CD4-positive, alpha-beta T cell treated with Interferon alpha-2 for 1 hour (primary cell): ENCODE measurements at regions not wholly inside any gene's neighbourhood (a gene's known extent, or its start where the extent isn't known, plus 50 kb on each side); places are given as distances from the start of the nearest gene placed in this dataset.

ENCODE experiments used
- DNase-seq, 2 donors: peaks; one replicate each; pipeline ENCODE4 v3.0.0-alpha.2; 2020 to 2022

- no peak for DNase-seq
These were observed 687.0 kb upstream of the ADGRL4 start for GRCh38 chr1:79693441-79694114.

DNA sequence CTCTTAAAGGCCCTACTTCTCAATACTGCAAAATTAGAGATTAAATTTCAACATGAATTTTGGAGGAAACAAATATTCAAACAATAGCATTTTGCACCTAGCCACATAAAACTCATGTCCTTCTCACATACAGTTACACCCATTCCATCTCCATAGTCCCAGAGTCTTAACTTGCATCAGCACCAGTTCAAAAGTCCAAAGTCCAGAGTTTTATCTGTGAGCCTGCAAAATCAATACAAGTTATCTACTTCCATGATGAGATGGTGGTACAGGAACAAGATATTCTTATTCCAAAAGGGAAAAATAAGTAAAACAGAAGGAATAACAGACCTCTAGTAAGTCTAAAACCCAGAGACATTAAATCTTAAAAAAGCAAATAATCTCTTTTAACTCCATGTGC, 686.0 kb upstream of the ADGRL4 start:
- no peak for DNase-seq

DNA sequence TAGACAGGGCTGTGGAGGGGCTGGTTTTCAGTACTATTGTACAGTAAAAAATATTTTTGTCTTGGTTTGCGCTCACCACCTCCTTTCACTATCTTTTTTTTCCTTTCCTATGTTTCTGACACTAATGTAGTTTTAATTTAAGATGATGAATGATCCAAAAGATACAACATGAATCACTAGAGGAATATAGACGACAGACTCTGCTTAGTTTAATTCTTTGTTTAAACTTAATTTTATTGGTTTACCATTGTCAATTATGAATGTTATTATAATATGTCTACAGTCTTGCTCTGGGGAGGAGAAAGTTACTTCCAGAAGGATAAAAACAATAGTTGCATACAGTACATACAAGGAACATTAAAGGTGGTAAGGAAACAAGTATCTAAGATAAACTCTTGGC, 682.4 kb upstream of the ADGRL4 start:
- DNase-seq = no peak

DNA sequence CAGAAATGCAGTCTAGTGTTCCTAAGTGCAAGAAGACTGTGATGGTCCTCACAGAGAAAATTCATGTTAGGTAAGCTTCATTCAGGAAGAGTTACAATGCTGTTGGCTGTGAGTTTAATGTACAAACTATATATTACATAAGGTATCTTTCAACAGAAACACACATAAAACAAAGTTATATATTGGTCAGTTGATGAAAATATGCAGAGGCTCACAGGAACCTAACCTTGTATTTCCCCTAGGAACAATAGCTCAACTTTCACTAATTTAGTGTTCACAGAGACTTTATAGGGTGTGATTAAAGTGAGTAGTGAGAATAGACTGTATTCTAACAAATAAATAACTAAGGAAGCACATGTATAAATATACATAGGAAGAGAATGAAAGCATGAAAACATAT, 676.9 kb upstream of the ADGRL4 start:
- no peak for DNase-seq

- DNase-seq = no peak
These were observed 675.9 kb upstream of the ADGRL4 start for GRCh38 chr1:79682478-79682877.

- DNase-seq = no peak
These were observed 674.9 kb upstream of the ADGRL4 start for GRCh38 chr1:79681382-79681781.

- DNase-seq = no peak
These were observed 673.4 kb upstream of the ADGRL4 start for GRCh38 chr1:79679916-79680315.

DNA sequence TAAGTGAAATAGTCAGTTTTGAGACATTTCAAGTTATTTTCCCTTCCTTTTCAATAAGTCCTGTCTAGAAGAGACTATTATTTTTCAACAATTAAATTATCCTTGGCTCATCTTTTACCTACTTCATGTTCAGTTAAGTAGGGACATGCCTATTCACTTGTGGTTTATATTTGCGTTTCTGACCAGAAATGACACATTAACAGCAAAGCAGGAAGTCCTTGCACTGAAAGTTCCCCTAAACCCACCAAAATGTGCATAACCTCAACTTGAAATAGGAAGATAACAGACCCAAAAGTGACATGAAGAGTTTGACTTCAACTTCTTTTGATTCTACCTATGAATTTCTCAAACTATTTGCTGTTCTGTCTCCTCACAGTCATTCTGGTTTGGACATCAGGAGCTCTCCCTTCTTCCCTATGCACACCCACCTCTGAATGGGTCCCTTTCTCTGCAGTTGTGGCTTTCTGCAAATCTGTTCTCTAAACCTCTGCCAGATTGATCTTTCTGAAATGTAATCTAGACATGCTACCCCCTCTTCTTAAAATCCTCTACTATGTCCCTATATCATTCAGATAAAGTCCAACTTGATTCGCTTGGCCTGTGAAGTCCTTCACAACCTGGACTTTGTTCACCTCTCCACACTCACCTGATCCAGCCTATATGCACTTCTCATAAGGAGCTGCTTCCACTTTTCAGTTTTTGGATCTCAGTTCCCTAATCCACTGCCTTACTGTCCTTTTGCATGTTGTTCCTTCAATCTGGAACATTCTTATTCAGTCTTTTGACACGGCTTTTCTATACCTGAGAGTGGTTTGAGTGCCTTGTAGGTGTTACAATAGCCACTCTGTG, 661.5 kb upstream of the ADGRL4 start:
- no peak for DNase-seq

DNA sequence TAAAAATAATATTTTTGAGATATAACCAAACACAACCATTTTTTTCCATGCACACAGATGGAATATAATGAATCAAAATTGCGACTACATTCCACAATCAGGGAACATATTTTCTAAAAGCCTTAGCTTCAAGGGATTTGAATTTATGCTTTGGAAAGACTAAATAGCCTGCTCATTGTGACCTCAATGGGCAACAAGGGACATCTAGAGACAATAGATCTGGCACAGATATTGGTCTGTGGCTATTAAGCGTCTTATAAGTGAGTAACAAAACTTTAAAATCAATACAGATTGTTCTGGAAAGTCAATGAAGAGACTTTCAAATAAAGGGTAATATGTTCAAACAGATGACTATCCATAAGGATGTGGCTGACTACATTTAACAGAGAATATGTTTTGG, 660.6 kb upstream of the ADGRL4 start:
- DNase-seq = no peak

DNA sequence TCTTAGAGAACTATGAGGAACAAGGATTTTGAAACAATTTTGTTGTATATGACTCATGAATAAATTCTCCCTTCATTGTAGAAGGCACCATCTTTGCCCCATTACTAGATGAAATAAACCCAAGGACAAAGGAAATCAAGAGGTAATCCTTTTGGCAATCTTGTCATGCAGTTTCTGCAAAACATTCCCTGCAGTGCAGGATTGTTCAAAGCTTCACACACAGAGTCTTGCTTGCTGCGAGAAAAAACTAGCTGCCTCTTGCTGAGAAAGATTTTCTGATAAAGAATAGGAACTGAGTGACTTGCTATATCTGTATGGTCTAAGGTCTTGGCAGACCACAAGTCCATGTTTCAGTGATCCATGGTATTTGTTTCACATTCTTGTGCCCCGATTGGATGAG, 657.4 kb upstream of the ADGRL4 start:
- no peak for DNase-seq

DNA sequence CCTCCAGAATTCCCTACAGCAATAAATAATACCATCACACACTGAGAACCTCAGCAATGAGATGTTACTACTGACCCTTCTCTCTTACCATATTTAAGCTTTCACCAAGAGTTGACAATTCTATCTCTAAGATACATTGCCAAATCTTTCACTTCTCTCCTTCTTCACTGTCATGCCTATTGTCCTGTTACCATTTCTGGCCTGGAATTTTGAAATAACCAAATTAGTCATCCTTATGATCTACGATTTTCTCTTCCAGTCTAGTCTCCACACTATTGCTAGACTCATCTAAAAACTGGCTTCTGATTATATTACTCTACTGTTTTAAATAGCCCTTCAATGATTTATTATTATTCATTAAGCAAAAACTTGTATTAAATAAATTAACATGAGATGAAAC, 656.1 kb upstream of the ADGRL4 start:
- no peak for DNase-seq

DNA sequence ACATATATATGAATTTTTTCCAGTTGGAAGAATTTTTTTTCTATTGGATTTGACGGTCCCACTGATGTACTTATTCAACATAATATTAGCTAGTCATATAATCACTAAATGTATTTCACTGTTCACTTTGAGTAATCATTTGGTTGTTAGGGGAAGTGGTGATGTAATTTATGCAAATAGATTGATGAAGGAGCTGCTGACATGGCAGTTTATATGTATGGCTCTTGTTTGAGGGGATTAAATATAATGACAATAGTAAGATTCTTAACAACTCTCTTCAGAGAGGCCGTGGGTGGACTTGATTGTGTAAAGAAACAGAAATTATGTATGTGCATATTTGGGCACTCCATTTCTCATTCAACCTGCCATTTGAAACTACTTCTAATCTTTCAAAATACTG, 653.6 kb upstream of the ADGRL4 start:
- no peak for DNase-seq

- DNase-seq = no peak
These were observed 651.6 kb upstream of the ADGRL4 start for GRCh38 chr1:79657951-79658658.

GRCh38 chr1:79655876-79656275, 649.3 kb upstream of the ADGRL4 start:
- no peak for DNase-seq

- DNase-seq = no peak
These were observed 645.9 kb upstream of the ADGRL4 start for GRCh38 chr1:79652426-79652825.

- no peak for DNase-seq
These were observed 641.6 kb upstream of the ADGRL4 start for GRCh38 chr1:79648126-79648525.

DNA sequence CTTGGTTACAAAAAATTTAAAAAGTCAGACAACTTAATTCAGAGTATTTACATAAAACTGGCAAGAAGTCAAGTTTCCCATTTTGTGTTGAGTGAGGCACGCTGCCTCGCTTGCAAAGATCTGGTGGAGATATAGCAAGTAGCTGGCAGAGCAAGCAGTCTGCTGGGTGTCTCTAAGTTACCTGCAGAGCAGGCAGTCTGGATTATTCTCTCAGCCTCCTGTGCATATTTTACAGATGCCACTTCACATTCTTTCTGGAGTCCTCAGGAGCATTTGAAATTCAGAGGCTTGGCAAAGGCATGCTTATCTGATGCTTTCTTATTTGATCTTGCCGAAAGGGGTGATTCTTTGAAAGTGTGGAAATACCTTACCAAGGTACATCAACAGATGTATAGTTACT, 640.4 kb upstream of the ADGRL4 start:
- no peak for DNase-seq

DNA sequence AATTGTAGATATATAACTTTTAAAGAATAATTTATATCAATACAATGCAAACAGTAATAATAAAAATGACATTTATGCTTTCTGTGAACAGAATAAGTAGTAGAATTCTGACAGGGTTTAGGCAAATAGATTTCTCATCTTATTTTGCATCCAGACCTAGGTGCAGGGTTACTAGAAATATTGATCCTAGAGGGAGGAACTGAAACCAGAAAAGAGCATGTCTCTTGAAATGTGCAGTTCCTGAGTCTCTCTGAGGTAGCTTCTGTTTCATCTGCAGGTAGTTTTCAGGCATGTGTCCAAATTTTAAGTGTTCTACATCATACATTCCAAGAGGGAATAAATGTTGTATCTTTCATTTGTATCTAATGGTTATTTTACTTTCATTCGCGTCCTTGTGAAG, 631.9 kb upstream of the ADGRL4 start:
- no peak for DNase-seq

DNA sequence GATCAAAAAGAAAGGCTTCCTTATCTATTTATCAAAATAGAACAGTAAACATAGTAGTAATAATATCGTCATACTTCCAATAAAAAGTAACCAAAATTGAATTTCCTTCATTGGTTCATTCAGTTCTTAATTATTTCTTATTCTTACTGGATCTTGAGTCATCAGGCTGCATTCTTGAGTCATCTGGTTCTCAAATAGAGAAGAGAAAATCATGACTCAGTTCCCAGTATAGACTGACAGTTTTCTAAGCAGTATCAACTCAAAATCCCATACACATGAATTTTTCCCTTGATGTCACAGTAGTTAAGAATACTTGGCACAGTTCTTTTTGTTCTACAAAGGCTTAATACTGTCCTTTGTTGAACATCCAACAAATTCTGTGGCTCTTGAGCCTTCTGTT, 626.9 kb upstream of the ADGRL4 start:
- DNase-seq = no peak

- no peak for DNase-seq
These were observed 622.9 kb upstream of the ADGRL4 start for GRCh38 chr1:79629414-79629813.

DNA sequence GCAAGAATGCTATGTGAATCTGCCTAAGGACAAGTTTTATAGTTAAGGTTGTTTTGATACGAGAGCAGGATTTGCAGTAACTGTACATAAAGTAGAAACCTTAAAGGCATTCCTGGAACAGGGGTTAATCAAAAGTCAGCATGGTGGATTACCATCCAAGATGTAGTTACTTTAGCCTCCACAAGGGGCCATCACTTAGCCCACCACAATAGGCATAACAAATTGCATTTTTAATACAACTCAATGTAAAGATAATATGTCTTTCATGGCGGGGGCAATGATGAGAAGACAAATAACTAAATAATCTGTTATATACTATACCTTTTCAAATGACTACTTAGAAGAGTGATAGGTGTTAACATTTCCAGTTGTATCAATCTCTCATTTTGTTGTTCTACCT, 611.2 kb upstream of the ADGRL4 start:
- DNase-seq = no peak

GRCh38 chr1:79614762-79615161, 608.2 kb upstream of the ADGRL4 start:
- DNase-seq = no peak

DNA sequence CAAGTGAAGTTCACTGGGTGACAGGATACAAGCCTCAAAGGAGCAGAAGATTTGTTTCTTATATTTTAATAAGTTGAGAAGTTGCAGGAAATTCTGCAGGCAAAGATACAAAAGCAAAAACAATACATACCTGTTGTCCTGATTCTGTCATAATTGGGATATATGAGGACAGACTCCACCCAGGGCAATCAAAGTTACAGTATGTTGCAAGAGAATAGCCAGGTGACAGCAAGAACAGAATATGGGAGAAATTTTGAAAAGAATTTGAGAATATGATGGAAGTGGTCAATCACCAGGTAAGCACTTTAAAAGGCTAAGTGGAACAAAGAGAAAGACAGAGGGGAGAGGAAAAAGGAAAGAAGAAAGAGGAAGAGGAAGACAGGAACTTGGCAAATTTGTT, 607.6 kb upstream of the ADGRL4 start:
- no peak for DNase-seq

GRCh38 chr1:79613046-79613445, 606.5 kb upstream of the ADGRL4 start:
- no peak for DNase-seq
